GM18499 (cell line): ENCODE measurements at regions not wholly inside any gene's neighbourhood (a gene's known extent, or its start where the extent isn't known, plus 50 kb on each side); places are given as distances from the start of the nearest gene placed in this dataset.
"Not testable (repeated sequence)": the region's sequence is repeated elsewhere in the genome, so short reads cannot be mapped to it uniquely, and the experiment has no call there.

ENCODE experiments used
- ATAC-seq: cut with Tn5 transposase; IDR thresholded peaks from one replicate; pipeline ENCODE4 v1.9.1; 2021; ENCODE audit warnings: moderate number of reproducible peaks; ENCODE audit not compliant: insufficient read depth, unreplicated experiment

DNA sequence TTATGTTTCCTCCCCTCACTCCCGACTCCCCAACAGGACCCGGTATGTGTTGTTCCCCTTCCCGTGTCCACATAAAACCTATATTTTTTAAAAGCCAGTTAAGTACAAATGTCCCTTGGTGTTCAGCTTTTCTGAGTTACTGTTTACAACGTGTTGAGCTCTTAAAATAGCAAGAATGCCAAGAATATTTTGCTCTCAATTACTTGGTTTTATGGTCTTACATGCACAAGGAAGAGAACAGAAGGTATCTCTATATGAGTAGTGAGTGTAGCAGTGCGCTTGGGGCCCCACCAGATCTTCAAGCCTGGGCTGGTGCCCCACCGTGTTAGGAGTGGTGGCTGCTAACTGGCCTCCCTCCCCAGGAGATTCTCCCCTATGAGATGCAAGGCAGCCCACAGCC, 75.3 kb downstream of the RIN2 start:
- ATAC-seq, result no peak

DNA sequence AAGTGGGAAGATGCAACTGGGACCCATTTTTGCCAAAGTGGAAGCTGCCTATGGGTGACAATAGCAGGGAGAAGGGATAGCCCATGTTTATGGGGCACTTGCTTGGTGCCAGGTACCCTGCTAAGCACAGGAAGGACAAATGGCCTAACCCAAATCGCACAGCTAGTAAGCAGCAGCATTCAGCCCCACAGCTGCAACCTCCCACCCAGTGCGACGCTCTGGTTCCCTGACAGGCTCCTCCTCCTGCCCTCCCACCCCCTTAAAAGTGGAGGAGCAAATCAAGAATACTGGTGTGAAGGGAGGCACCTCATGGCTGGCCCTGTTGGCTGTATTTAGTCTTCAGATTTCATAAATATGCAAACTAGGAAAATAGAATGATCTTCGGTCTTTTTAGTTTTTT, 76.2 kb downstream of the RIN2 start:
- no peak for ATAC-seq

DNA sequence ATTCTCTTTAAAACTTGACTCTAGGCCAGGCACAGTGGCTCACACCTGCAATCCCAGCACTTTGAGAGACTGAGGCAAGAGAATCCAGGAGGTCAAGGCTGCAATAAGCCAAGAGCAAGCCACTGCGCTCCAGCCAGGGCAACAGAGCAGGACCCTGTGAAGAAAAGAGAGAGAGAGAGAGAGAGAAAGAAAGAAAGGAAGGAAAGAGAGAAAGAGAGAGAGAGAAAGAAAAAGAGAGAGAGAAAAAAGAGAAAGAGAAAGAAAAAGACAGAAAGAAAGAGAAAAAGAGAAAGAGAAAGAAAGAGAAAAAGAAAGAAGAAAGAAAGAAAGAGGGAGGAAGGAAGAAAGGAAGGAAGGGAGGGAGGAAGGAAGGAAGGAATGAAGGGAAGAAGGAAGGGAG, 76.7 kb downstream of the RIN2 start:
- no peak for ATAC-seq

DNA sequence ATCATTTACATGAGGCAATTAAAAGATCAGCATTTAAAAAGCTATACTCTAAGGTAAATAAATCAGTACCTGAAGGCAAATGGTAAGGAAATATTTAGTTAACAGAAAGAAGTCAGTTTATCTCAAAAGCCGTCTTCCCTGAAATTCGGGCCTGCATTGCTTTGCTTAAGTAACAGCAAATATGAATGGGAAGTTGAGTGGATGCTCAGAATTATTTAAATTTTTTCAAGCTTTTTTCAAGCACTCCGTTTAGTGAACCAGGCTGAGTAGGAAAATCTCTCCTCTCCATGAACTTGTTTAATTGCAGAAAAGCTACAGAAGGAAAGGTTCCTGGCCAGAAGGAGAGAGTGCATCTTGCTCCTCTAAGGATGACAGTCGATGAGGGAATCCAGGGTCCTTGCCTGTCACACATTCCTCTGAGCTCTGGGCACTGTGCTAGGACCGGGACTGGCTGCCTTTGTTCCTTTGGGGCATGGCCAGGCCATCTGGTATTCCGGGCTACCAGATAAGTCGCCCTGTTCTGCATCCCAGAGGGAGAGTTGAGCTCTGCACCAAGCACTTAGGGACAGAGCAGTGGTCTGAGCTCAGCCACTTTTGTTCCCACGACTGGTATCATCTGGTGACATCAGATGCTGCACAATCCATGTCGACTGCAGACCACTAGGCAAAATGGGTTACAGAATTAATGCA, 77.6 kb downstream of the RIN2 start:
- ATAC-seq, result no peak

DNA sequence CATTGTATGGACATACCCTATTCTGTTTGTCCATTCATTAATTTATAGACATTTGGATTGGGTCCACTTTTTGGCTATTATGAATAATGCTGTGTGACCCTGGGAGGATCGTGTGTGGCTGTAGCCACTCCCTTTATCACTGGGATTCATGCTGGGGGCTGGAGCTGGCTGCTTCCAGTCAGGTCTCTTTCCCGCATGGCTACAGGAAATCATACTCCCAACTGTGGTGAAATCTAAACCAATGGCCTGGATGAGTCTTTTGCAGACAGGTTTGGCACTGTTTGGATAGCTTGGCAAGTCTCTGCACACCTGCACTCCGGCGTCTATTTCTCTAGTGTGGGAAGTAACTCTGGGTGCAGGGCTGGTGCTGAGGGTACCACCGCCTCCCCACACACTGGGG, 80.4 kb downstream of the RIN2 start:
- ATAC-seq, result no peak

DNA sequence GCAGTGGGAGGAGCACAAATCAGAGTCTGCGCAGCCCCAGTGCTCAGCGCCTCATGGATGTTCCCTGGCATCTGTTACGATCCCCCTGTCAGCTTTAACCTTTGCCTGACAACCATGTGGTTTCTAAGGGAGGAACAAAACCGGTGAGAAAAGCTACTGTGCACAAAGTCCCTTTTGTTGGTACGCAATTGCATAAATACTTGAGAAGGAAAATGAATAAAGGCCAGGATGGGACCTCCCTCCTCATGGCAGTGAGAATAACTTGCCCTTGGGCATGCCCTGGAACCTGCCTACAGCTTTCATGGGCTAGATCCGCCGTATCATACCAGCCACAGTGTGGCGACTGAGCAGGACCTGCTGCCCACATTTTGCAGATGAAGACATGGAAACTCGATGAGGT, 81.0 kb downstream of the RIN2 start:
- ATAC-seq, result no peak

DNA sequence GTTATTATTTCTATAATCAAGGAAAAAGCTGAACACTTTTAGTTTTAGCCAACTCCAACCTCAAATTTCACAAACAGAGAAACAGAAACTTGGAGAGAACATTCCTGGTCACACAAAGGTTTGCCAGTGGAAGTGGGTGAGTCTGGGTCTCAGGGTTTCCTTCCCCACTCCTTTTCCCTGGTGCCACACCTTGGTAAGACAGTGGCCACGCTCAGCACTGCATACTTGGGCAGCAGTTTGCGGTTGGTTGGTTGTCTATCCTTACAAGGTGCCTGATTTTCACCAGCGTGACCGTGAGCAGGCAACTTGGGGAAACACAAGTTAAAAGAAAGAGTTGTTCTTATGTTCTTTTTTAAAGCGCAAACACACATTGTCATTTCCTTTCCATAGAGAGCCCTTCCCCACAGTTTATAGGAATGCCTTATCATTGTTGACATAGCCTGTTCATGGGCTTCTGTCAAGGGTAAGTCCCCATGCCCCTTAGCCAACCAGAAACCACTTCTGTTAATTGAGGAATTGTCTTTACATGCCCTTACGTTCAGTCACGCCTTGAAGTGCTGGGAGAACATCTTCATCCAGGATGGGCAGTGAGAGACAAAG, 82.2 kb downstream of the RIN2 start:
- ATAC-seq, result no peak

DNA sequence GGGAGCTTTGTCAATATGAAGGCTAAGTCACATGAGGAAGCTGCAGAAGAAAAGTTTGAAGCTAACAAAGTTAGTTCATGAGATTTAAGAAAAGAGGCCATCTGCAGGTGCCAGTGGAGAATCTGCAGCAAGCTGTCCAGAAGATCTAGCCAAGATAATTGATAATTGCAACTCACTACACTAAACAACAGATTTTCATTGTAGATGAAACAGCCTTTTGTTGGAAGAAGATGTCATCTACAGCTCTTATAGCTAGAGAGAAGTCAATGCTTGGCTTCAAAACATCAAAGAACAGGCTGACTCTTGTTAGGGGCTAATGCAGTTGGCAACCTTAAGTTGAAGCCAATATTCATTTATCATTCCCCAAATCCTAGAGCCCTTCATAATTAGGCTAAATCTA, 83.7 kb downstream of the RIN2 start:
- no peak for ATAC-seq

DNA sequence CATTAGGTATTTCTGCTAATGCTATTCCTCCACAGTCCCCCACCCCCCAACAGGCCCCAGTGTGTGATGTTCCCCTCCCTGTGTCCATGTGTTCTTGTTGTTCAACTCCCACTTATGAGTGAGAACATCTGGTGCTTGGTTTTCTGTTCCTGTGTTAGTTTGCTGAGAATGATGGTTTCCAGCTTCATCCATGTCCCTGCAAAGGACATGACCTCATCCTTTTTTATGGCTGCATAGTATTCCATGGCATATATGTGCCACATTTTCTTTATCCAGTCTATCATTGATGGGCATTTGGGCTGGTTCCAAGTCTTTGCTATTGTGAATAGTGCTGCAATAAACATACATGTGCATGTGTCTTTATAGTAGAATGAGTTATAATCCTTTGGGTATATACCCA, 86.8 kb downstream of the RIN2 start:
- ATAC-seq, result not testable (repeated sequence)

DNA sequence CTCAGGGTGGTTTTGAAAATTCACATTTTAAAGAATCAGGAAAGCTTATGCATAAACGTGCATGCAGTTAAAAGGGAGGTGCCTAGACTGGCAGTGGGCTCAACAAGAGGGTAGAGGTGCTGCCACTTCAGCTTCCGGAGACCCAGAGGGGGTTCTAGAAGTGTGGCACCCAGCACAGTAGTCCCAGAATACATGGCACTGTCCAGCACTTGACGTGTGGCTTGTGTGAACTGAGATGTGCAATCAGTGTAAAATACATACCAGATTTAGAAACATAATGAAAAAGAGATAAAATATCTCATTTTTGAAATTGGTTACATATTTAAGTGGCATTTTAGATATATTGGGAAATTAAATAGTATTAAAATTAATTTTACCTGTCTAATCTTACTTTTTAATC, 89.3 kb downstream of the RIN2 start:
- no peak for ATAC-seq

DNA sequence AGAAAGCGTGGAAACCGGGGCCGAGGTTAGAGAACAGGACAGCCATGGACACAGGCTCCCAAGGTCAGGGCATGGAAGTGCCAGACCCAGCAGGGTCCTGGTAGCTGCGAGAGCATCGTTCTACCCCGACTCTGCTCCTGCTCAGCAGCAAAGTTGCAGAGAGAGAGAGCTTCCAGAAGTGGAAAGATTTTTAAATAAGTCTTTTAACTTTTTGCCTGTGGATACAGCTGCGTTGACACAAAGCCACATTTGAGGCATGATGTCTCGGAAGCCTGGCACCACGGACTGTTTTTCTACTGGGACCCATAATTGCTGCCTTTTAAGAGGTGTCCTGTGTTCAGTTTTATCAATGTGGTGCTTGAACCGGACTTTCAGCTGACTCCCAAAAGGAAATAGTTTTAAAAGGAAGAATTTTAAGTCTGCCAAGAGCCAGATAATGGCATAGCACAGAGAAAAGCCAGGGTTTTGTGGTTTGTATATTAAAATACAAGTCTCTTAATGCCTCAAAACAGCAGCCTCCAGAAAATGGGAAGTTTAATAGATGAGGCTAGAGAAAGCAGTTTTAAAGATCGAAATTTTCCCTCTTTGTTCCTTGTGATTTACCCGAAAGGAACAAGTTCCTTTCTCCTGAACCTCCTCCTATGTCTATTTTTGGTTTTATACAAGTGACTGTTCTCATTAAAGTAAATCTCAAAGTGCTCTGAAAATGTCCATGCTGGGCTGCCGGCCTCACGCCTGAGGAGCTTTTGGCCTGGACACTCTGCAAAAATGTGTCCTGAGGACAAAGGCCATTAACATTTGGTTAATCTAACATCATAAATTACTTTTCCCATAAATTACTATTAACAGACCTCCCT, 91.5 kb downstream of the RIN2 start:
- no peak for ATAC-seq

DNA sequence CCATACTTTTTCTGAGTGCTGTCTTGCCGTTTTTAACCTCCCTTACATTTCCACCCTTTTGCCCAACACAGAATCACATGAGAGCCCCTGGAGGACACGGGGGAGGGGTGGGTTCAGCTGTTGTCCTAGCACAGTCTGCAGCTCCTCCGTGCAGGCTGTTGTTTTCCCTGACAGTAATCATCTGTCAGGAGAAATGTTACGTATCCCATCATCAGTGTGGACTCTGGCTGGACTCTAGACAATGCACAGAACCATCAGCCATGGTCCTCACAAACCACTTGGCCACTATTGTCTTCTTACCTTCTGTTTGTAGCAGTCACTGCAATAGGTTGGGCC, 92.1 kb downstream of the RIN2 start:
- no peak for ATAC-seq

DNA sequence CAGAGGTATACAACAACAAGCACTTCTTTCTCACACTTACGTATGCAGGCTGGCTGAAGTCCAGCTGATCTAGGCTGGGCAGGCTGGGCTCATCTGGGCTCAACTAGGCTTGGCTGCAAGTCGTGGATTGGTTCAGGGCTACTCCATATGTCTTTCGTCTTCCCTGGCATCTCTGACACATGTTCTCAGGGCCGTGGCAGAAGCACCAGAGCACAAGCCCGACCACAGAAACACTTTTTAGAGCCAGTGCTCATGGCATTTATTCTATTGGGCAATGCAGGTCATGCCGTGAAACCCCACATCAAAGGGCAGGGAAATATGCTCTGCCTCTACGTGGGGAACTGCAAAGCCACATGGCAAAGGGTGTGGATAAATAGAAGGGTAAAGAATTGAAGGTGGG, 93.8 kb downstream of the RIN2 start:
- no peak for ATAC-seq

DNA sequence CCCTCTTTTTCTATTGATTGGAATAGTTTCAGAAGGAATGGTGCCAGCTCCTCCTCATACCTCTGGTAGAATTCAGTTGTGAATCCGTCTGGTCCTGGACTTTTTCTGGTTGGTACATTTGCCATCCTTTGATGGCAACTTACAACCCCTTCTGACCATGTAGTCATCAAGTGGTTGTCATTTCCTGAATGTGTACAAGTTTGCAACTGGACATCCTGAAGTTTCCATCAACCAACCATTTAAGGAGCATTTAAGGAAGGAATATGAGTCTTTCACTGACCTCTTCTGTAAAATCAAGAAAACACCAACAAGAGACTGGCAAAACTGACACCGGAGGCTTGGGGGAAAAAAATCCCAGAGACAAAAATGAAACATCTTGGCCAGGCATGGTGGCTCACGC, 97.4 kb downstream of the RIN2 start:
- ATAC-seq, result no peak

DNA sequence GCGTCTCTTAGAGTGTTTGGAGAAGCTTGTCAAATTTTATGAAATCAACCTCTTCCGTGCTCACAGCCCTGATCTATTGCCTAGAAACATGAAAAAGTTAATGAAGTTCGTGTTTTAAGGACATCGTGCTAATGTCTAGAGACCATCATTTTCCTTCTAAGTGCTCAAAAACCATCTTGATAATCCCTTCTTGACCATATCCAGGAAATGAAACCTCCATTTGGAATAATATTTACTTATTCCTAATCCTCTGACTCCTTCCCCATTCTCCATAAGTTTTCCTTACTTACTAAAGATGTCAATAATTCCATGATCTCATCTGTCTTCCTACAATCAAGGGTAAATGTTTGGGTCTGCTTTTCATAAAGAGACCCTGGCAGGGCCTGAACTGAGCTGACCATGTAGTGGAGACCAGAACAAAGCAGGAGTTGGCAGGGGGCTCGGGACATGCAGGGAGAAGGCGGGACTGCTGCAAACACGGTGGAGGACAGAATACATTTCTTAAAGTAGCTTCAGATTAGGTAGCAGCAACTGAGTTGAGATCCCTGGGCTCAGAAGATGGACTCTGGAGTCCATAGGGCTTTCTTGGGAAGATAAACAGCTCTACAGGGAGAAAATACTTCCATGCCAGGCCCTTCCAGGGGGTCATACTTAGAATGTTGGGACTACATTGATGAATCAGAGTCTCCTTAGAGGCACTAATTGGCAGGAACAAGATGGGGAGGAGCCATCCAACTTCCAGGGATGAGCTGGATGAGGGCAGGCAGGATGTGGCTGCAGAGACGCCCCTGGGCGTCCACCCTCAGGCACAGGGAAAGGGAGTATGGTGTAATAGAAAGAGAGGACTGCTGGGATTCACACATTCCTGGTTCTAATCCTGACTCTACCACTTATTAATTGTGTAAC, 100.7 kb downstream of the RIN2 start:
- ATAC-seq, result no peak

DNA sequence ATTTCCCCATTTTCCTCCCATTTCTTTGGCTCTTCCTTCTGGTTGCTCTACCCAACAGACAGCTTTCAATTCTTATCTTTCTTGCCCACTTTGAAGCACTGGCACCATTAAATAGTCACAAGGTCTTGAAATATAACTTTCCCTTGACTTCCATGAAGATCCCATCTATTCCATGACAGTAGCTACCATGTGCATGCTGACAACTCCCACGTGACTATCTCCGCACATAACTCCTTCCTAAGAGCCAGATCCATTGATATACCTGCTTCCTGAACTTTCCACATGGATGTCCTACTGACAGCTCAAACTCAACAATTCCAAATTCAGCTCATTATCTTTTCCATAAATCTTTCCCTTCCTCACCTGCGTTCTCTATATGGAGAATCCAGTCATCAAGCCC, 101.4 kb downstream of the RIN2 start:
- ATAC-seq, result no peak

DNA sequence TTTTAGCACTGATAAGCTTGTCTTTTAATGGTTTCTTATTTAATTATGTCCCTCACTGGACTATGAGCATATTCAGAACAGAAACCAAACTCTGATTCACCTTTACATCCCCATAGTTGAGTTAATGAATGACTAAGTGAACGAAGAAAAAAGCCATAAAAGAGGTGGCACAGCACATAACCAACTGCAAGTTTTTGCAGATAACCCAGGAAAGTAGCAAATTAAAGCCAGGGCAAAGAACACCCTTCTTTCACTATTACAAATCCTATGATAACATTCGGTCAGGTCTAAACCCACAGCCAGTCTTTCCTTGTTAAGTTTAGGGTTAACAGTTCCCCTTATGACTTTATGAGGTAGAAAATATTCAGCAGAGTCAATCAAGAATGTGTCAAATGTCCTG, 102.7 kb downstream of the RIN2 start:
- no peak for ATAC-seq

DNA sequence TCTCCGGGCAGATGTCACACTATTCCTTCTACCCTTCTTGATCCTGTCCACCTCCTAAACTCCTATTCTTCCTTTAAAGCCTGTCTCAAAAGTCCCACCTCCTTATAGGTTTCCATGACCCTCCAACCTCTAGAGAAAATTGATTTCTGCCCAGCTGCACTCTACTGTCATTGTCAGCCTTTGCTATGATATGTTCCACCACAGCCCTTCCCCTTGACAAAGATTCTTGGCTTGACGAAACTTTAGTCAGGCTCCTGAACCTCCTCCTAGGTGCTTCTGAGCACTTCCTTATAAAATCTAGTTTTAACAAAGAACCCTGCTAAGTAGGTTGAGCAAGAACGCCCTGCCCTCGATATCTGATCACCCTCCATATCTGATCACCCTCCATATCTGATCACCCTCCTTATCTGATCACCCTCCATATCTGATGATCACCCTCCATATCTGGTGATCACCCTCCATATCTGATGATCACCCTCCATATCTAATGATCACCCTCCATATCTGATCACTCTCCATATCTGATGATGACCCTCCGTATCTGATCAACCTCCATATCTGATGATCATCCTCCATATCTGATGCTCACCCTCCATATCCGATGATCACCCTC, 103.2 kb downstream of the RIN2 start:
- ATAC-seq, result no peak

DNA sequence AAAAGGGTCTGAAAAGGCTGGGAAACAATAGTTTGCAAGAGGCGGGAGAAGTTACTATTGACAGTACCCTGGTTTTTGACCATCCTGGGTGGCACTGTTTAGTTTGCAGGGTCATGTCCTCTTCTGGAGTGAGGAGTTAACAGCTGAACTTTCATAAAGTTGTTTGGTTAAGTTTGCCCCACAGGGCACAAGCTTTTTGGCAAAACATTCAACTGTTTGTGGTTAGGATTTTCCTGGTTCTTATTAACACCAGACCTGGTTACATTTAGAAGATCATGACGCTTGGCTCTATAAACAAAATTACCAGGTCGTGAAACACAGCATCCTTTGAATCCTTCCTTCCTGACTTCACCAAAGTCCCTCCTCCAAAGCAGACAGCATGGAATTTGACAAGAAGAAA, 106.1 kb downstream of the RIN2 start:
- ATAC-seq, result no peak

DNA sequence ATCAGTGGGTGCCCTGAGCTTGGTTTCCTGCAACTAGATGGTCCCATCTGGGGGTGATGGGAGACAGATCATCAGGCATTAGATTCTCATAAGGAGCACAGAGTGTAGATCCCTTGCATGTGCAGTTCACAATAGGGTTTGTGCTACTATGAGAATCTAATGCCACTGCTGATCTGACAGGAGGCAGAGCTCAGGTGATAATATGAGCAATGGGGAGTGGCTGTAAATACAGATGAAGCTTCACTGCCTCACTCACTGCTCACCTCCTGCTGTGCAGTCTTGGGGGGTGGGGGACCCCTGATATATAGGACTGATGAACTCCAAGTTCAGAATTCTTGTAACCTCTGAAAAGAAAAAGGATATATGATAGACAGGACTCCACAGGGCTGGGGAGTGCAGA, 108.0 kb downstream of the RIN2 start:
- no peak for ATAC-seq
